Right ventricle myocardium inferior (tissue), 1 donor: ENCODE measurements at regions not wholly inside any gene's neighbourhood (a gene's known extent, or its start where the extent isn't known, plus 50 kb on each side); places are given as distances from the start of the nearest gene placed in this dataset.

ENCODE experiments used
- ATAC-seq: fragments of 200-7000 bp; cut with Tn5 transposase; one replicate; pipeline ENCODE4 v1.9.1; 2020; ENCODE audit warnings: mild to moderate bottlenecking, moderate library complexity
- DNase-seq: peaks from one replicate; pipeline ENCODE4 v3.0.0; 2021; ENCODE audit errors: missing footprints
- intact Hi-C: fragments of 100-400 bp; cut with DNase I; formaldehyde crosslinking; loops from one replicate; pipeline ENCODE4 v1.11.0; 2022
- donor health status: DM: no; HTN: yes; CAD: no; lungs with severe emphysema.

DNA sequence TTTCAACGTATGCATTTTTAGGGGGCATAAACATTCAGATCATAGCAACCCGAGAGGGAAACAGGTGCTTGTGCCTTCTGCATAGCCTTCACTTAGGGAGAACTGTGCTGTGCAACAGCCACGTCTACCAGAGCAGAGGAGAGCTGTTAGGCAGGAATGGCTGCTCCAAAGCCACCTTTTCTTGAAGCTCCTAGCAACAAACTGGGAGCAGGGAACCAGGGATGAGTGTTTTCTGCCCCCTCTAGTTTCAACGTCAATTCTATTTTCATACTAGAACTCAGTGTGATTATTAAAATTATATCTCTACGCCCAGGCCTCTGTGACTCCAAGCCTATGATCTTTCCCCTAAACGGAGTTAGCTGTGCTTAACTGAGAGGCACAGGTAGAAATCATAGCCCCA is 290.0 kb downstream of the HAPSTR1 start:
- no peak for ATAC-seq
- DNase-seq, result no peak
- intact Hi-C loops, result no loop called here

DNA sequence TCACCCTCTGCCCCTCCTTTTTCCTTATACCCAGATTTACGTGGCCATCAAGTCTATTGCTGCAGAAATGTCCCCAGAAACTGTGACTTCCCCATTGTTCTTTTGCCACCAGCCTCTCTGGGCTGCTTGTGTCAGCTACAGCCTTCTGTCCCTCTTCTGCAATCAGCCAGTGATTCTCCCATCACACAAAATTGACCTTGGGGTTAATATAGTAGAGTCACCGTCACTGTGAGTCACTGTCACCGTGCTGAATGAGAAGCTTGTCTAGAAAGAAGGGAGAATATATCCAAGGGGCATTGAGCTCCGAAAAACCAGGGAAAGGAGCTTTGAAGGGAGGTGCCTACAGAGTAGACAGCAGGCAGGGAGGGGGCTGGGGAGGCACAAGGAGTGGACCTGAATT is 290.5 kb downstream of the HAPSTR1 start:
- ATAC-seq (no peak), DNase-seq (no peak)

DNA sequence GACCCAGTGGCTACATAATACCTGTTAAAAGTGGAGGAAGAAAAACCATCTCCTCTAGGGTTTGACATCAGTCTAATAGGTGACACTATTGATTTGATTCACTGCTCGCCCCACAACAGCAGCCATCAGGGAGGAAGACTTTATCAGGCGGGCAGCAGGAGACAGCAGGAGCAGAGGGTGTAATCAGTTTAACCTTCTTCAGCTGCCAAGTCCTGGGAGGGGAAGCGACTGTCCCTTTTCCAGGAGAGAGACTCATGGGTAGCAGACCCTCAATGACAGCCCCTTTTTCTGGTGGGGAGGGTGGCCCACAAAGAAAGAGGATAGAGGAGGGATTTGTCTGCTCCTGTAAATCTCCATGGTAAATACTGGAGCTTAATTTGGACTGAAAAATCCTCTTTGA is 291.8 kb downstream of the HAPSTR1 start:
- DNase-seq, result no peak
- no peak for ATAC-seq
- intact Hi-C loops, result no loop called here

More for the DNA sequence above, 290.5 kb downstream of the HAPSTR1 start:
- intact Hi-C loops, result no loop called here

DNA sequence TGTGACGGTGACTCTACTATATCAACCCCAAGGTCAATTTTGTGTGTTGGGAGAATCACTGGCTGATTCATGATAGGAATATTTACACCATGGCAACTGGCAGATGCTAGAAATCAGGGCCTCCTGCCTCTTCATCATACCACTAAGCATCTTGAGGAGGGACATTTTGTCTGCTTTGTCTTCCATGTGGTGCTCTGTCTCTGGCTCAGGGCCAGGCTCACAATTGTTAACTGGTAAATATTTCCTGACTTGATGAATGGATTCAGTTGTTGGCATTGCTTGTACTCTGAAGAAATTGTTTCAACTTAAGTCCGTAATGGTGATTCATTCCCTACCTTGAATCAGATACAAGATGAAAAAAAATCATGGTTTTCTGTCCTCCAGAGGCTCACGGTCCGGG is 292.7 kb downstream of the HAPSTR1 start:
- intact Hi-C loops, result no loop called here
- DNase-seq, result no peak
- ATAC-seq, result no peak

DNA sequence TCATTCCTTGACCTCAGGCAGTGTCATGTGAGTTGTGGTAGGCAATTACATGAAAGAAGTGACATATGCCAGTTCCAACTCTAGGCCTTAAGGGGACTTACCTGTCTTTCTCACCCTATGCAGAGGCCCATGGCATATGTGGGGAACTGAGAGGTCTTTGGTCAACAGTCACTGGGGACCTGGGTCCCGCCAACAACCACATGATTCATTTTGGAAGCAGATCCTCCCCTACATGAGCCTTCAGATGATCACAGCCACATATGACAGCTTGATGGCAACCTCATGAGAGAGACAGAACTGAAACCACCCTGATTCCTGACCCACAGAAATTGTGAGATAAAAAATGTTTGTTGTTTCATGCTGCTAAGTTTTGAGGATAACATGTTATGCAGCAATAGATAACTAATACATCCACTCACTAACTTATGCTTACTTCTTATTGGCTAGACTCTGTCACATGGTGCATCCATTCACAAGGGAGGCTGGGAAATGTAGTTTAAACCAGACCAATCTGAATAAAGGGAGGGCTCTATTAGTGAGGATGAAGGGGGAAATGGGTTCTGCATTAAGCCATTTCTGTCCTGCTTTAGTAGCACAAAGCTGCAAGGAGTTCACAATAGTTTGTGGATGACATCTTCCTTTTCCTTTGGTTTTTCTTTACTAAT is 298.2 kb downstream of the HAPSTR1 start:
- intact Hi-C loops, result no loop called here
- no peak for DNase-seq
- ATAC-seq, result no peak

DNA sequence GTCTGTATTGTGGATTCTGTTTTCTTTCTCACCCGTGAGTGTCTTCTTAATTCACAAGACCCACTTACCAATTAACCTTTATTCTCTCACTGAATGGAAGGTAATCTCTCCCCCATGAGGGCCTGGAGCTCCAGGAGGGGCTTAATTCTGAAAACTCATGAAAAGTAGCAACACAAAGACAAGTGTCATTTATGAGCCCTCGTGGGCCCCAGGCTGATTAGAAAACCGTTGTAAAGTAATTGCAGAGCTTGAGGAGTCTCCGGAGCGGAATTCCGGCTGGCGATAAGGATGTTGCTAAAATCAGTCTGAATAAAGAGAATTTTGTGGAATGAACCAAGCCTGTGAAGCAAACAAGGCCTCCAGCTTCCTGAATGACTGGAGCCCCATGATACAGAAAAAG is 301.5 kb downstream of the HAPSTR1 start:
- ATAC-seq (no peak), DNase-seq (no peak)
- intact Hi-C loops, result no loop called here

DNA sequence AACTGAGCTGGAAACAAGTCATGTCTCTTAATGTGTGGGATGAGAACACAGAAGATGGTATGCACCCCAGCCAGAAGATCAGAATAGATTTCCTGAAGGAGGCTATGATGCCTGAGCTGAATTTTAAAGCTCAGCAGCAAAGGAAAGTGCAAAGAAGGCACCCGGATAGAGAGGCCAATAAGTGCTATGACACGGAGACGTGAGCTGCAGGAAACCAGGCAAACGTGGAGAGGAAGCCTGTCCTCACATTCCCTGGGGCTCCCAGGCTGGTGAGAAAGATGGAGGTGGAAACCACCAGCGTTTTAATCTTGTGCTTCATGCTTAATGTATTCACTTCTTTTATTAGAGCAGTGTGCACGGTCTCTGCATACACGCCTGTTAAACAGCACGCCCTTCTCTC is 302.1 kb downstream of the HAPSTR1 start:
- intact Hi-C loops, result no loop called here
- DNase-seq (no peak), ATAC-seq (no peak)

DNA sequence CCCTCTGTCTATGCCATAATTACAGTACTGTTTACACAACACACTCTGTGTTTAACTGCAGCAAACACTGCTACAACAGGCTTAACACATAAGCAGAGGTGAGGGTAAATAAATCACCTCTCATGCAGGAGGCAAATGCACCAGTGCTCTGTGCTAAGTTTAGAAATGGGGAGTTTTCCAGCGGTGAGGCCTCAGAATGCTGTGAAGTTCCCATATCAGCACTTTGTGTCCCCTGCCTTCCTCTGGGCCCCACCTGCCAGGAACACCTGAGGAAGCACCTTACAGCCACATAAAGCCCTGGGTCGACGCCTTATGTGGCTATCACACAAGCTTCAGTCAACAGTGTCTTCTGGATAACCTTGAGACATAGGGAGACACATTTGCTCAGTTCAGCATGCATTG is 304.5 kb downstream of the HAPSTR1 start:
- peak; percentile 31 for ATAC-seq
- DNase-seq, result no peak
- intact Hi-C loops, result no loop called here

DNA sequence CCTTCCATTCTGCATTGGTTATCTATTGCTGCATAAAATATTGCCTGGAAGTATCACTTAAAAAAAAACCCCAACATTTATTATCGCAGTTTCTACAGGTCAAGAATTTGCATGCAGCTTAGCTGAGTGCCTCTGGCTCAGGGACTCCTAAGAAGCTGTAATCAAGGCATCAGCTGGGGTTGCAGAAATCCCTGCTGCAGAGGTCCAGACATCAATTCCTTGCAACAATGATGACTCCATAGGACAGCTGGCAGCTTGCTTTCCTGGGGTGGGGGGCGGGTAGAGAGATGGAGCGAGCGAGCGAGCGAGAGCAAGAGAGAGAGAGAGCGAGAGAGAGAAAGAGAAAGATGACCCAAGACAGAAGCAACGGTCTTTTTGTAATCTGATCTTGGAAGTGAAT is 308.1 kb downstream of the HAPSTR1 start:
- intact Hi-C loops, result no loop called here
- ATAC-seq (no peak), DNase-seq (no peak)

DNA sequence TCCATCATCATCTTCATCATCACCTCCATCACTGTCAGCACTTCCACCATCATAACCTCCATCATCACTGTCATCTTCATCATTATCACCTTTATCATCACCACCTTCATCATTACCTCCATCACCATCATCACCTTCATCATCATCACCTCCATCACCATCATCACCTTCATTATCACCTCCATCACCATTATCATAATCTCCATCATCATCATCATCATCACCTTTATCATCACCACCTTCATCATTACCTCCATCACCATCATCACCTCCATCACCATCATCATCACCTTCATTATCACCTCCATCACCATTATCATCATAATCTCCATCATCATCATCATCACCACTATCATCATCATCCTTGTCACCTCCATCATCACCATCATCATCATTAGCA is 309.7 kb downstream of the HAPSTR1 start:
- DNase-seq (no peak), ATAC-seq (no peak)
- intact Hi-C loops, result no loop called here

DNA sequence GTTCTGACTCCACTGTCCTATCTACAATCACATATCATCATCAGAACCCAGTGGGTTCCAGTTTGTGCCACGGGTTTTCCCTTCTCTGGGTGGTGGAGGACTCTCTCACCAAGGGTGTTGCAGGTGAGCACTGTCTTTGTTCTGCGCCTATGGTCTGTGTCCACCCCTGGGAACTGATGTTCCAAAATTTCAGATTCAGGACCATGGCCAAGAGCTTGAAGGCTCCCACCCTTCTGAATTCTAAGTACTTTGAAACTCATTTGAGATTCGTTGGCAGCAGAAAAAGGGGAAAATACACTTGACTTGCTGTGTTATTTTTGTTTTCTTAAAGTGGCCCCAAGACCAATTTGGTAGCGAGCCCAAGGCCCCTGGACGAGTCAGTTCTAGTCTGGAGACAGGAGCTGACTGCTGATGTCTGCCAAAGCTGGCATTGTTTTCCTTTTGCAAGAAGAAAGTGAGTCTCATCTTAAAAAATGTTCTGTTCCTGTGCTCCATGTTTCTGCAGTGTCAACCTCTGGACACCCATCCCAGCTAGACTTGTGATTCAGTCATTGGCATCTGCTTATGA is 310.9 kb downstream of the HAPSTR1 start:
- no peak for ATAC-seq
- no peak for DNase-seq
- intact Hi-C loops, result no loop called here

DNA sequence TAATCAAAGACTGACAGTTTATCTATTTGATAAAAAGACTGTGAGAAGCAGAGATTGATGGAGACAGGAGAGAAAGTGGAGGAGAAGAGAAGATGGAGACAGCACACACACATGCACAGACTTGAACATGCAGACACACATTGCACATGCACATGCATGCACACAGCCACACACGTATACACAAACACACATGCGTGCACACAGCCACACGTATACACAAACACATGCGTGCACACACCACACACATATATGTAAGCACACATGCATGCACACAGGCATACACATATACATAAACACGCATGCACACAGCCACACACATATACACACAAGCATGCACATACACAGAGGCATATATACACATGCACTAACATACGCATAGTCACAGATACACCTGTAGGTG is 313.4 kb downstream of the HAPSTR1 start:
- ATAC-seq (no peak), DNase-seq (no peak)
- intact Hi-C loops, result no loop called here

DNA sequence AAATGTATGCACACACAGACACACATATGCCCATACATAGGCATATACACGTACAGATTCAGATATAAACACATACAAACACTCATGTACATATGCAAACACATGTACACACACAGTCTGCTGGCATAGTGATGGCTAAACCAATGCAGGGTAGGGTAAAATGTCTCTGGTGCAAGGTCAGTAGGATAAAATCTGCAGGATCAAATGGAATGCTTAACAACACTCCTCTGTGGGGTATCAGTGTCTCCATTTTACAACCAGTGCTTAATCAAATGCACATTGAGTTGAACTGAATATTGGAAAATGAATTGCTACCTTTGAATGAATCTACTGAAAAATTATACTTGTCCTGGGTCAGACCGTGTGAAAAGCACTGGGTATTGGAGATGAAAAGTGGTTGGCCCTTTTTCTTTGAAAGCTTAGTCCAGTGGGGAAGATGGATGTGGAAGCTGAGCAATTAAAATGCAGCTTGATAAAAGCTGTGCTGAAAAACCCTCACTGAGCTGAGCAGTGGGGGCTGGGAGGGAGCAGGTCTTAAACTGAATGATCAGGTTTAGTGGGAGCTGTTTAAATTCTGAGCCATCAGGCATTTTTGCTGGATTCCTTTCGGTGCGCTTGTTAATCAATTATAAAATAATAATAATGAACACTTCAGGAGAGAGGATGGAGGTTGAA is 314.7 kb downstream of the HAPSTR1 start:
- intact Hi-C loops, result no loop called here
- ATAC-seq (no peak), DNase-seq (no peak)

DNA sequence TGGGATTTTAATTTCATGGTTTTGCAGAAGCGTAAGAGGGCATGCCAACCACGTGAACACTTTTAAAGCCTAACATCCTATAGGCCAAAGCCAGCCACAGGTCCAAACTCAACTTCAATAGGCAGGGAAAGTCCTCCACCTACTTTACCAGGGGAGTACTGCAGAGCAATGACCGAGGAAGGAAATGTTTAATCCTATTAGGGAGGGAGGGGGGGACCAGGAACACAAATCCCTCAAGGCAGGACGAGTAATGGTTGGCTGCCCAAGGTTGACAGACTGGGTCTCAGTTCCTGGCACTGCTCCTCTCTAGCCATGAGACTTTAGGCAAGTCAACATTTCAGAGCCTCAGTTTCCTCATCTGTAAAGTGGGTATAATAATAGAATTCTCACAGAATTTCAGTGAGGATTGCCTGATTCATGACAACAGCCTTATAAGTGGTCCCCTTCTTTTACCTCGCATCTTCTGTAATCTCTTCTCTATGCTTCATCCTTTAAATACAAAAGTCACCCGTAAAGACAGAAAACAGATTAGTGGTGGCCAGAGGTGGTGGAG is 315.8 kb downstream of the HAPSTR1 start:
- no peak for ATAC-seq
- intact Hi-C loops, result no loop called here

DNA sequence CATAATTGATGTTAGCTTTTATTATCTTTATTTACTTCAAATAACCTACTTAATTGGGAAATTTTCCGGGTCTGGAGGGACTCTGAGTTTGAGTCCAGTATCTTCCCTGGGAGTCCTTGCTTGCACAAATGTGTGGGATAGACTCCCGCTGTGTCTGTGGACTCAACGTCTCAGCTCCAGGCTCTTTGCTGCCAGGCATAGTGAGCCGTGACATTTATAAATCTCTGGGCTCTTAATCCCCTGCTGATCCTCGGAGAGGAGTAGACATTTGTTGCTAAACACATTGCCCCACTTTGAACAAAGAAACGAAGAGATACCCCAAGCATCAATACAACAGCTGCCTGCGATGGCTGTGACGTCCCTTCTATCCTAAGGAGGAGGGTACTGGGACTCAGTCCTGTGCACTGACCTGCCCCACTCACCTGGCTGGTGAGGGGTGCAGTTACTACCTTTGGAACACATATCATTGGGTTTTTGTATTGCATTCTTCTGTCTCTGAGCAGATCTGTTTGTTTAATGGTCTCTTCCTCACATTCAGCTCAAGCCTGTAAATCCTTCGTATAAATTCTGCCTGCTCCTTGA is 316.9 kb downstream of the HAPSTR1 start:
- intact Hi-C loops, result no loop called here
- ATAC-seq (no peak), DNase-seq (no peak)

More for the DNA sequence above, 315.8 kb downstream of the HAPSTR1 start:
- DNase-seq, result no peak

DNA sequence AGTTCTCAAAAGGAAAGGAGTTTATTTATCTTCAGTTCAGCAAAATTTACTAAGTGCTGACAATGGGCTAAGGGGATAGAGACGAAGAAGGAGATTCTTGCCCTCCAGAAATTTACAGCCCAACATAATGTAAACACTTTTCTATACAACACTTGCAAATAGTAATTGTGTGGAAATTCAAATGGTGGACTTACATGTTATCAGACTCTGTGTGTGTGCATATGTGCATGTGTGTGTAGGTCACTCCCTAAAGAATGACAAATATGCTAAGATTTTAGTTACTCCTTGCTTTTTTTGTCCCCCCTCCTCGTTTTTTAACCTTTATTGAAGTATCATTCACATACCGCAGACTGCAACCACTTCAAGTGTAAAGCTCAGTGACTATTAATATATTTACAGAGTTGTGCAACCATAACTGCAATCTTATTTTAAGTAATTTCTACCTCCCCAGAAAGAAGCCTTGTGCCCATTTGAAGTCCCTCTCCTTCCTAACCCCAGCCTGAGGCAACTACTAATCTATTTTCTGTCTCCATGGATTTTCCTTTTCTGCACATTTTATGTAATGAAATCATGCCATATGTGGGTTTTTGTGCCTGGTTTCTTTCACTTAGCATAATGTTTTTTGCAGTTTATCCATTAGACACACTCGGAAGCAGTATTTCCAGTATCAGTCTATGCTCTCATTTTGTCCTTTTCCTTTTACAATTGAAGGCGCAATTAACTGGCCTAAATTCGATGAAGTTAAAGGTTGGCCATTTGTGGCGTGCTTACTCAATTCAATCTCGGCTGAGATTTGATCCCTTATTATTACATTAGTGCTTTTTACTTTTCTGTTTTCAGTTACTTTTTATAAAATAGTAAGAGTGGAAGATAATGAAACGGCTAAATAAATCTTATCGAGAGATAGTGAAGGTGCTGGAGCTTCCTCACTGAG is 318.4 kb downstream of the HAPSTR1 start:
- ATAC-seq, result no peak

DNA sequence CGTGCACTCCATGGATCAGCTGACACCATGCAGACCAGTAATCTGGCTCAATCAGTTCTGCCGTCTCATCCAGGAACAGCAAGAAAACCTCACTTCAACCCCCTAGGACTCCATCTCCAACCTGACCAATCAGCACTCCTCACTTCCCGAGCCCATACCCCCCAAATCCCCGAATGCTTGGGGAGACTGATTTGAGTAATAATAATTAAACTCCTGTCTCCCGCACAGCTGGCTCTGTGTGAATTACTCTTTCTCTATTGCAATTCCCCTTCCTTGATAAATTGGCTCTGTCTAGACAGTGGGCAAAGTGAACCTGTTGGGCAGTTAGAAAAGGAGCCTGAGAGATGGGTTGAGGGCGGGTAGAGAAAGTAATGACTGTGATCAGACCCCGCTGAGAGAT is 320.0 kb downstream of the HAPSTR1 start:
- DNase-seq, result no peak
- intact Hi-C loops, result no loop called here
- ATAC-seq, result no peak

More for the DNA sequence above, 318.4 kb downstream of the HAPSTR1 start:
- DNase-seq, result no peak
- intact Hi-C loops, result no loop called here

DNA sequence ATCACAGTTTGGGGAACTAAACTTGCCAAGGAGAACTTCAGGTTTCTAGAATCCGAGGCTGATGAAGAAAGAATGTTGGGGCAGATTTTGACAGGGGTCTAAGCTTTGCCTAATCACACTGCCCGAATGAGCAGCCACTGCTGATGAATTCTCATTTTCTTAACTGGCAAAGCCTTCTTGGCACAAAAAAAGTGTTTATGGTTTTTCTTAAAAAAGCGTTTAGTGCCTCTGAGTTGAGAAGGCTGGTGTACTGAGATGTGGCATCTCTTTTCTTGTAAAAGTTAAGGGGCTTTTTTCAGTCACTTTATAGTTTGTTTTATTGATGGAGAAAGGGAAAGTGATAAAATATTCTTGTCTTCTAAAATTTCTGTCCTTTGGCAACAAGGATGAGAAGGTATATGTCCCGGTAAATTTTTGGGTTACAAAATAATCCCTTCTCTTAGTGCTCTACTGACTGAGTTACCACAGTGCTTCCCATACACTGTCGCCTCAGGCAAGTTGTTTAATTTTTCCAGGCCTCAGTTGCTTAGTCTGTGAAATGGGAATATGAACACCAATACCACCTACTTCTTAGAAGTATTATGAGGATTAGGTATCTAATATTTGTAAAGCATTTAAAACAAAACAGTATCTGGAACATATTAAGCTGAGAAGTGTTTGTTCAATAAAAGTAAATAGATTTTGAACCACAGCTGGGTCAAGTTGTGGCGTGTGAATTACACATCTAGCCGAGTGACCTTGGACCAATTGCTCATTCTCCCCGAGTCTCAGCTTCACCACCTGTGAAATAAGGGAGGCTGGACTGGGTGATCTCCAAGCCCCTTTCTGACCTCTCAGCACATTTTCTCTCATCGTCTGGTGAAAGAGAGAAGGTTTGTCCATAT is 320.8 kb downstream of the HAPSTR1 start:
- ATAC-seq (no peak), DNase-seq (no peak)
- intact Hi-C loops, result no loop called here
